Tongue (tissue), 1 donor: ENCODE measurements at regions not wholly inside any gene's neighbourhood (a gene's known extent, or its start where the extent isn't known, plus 50 kb on each side); places are given as distances from the start of the nearest gene placed in this dataset.
A peak's percentile ranks its signal among the peaks of the same experiment; 100 is the strongest.

Experiments used
- DNase-seq: peaks from one replicate; pipeline ENCODE4 v3.0.0-alpha.2; 2015

DNA sequence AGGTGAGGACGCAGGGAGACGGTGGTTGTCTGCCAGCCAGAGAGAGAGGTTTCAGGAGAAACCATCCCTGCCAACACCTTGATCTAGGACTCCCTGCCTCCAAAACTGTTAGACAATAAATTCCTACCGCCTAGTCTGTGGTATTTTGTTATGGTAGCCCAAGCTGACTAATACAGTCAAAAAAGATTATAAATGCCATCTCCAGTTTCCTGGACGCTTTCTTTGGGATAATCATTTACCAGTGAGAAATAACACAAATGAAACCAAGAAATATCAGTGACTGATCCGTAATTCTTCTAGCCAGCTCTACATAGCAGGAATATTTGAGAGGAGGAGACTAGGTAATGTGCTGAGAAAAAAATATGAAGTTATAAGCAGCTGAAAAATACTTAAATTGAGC is 707.8 kb upstream of the LMCD1 start:
- DNase-seq = no peak

DNA sequence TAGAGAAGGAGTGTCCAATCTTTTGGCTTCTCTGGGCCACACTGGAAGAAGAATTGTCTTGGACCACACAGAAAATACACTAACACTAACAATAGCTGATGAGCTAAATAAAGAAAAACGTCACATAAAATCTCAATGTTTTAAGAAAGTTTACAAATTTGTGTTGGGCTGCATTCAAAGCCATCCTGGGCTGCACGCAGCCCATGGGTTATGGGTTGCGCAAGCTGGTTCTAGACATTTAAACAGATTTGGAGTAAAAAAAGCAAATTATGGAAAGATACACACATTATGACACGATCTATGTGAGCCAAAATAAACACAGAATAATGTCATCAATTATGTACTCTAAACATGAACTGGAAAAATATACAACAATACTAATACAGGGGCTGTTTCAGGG is 703.3 kb upstream of the LMCD1 start:
- peak; percentile 9 for DNase-seq

DNA sequence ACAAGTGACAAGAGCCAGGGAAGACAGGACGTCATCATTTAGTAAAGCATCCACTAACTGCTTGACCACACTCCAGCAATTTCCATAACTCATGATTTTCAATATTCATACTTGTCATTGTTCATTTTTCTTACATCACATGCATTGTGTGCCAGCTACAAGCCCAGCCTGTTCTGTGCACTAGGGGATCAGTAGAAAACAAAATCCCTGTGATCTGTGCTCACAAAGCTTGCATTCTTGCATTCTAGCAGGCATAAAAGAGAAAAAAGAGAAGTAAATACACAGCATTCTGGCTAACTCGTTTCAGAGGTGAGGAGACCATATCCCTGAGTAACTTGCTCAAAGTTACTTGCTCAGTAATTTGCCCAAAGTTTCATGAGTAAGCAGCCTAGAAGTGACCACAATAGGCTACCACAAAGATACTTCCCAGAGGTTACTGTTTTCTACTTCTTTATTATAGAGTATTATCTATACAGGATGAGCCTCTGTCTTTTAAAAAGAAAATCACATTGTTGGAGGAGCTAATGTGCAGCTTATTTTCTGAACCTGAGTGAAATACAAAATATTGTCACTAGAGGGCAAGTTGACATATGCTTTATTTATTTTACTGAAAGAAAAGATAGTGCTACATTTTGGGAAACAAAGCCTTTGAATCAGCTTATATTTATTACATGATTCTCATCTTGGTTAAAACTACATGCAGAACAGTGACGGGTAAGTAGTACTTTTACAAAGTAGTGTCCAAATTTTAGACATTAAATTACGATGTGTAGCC is 701.4 kb upstream of the LMCD1 start:
- peak; percentile 28 for DNase-seq

DNA sequence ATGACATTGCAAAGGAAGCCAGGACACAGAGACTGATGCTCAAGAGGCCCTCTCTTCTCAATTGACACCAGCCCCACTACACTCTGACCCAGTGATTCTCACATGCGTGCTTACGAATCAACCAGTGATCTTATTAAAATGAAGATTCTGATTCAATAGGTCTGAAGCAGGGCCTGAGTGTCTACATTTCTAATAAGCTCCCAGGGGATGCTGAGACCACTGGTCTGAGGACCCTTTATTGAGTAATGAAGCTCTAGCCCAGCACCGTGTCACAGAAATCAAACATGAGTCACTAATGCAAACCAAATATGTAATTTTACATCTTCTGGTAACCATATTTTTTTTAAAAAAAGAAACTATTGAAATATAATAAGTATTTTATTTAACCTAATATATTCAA is 689.1 kb upstream of the LMCD1 start:
- DNase-seq = no peak

DNA sequence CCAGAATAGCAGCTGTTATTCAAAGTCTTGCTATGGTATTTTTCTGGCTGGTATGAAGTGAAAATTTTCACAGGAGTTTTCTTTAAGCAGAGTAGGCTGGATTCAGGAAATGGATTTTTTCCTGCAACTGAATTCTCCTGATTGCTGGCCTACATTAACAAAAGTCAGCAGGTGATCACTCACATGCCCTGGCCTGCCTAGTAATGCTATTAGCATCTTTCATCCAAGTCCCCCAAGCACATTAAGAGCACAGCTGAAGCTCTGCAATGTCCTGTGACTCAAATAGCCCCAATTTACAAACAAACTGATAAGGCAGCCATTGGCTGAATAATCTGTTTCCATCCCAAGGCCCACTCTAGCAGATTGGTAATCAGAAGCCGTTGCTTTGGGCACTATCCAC is 688.3 kb upstream of the LMCD1 start:
- no peak for DNase-seq

DNA sequence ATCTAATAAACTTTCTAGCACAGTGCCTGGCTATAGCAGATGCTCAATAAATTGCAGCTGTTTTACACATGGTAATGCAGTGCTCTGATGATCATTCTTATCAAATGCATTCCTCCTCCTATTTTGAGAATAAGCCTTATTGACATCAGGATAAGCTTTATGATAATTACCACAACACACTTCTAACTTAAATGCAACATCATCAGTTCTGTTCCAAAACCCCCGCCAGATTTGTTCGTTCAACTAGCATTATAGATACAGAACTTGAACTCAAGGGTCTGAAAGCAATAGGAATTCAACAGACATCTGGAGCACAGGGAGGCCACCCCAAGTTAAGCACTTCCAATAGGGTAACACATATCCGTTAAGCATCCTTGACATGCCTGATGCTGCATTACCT is 684.4 kb upstream of the LMCD1 start:
- DNase-seq = no peak

DNA sequence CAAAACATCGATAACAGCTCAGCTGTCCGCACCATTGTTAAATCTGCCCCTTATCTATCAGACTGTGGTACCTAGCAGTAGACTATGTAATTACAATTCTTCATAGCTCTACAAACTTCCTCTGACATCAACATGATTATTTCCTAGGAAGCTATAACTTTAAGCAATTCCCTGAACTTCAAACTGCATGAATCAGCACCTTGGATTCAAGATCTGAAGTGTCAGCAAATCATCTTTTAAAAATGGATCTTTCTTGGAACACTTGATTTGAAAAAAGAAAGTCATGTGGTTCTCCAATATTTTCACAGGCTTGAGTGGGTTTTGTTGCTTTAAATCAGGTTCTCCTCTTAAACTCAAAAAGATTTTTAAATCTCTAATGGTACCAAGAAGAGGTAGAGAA is 680.7 kb upstream of the LMCD1 start:
- DNase-seq = no peak

DNA sequence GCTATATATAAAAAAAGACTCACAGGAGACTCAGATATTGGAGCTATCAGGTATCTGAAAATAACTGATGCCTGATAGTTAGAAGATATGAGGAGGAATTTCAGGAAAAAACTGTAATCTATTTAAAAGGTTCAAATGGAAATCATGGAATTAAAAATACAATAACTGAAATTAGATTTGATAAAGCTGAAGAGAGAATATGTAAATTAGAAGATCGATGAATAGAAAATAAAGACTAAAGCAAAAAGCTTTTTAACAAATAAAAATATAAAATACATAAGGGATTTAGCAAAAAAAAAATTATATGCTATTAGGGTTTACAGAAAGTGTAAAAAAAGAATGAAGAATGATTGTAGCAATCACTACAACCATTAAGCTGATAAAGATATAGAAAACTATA is 679.8 kb upstream of the LMCD1 start:
- DNase-seq = no peak

DNA sequence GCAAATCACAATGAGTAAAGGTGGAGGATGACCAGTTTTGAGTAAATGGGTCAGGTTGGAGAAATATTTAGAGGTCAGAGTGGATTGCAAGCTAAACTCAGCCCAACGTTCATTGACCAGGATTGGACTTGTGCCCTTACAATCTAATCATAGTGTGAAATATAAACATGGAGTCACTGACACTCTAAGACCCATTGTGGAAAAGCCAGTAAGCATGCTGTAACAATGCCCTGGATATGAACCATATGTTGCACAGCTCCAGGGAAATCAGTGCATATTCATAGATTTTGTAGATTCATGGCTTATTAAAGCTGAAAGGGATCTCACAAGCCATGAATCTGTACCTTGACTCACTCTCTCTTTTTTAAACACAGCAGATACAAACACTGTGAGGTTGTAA is 660.2 kb upstream of the LMCD1 start:
- peak; percentile 5 for DNase-seq

DNA sequence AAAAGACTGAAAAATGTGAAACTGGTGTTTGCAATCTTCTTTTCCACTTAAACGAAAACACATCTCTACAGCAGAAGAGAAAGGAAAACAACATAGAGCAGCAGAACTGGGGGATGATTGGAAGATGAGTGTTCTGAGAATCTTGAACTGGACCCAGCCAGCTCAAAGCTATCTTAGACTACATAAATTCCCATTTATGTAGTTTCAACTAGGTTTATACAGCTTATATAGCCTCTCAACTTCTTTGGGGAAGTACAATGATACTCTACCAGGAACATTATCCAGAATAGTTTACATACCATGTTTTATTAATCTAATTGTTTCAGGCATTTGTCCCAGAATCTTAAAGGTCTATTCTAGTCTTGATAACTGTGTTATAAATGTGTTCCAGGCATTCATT is 658.2 kb upstream of the LMCD1 start:
- DNase-seq = no peak

DNA sequence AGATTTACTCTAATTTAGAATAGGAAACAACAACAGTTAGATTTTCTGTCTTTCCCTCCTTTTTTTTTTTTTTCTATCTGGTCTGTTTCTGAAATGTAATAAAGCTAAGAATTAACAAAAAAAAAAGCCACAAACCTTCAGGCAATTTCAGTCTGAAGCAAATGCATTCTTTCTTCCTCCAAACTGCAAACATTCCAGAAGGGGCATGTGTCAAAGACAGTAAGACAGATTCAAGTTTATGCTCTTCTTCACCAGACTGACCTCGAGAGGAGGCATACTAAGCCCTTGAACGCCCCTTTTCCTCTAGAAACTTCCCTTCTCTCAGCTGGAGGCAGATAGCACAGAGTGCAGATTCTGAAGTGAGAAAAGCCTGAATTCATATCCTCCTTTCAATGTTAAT is 654.6 kb upstream of the LMCD1 start:
- DNase-seq = no peak

DNA sequence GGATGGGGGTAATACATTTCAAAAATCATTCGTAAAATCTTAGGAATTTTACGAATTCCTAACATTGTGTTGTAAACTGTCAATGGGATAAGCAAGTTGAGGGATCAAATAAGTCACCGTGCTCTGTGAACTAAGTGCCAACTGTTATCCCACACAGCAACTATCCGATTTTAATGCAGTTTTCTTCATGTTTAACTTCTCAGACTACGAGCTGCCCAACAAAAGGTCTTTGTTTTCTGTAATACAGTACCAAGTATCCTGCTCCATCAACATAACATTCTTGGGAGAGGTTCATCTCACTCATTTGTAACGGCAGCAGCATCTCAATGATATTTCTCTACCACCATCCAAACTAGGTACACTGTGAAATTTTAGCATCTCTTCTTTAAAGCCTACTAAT is 654.1 kb upstream of the LMCD1 start:
- no peak for DNase-seq

DNA sequence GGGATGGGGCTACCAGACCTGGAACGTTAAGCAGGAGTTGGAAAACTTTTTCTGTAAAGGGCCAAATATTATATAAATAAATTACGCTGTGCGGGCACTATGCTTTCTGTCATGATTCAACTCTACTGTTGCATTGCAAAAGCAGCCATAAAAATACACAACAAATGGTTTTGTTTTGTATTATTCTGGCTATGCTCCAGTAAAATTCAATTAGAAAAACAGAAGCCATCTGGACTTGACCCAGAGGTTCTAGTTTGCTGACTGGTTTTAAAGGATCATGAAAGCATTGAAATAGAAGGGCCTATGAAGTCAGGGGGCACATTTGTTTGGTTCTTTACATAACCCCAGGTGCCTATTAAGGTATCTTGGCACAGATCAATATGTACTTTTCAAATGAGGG is 647.4 kb upstream of the LMCD1 start:
- DNase-seq = no peak

DNA sequence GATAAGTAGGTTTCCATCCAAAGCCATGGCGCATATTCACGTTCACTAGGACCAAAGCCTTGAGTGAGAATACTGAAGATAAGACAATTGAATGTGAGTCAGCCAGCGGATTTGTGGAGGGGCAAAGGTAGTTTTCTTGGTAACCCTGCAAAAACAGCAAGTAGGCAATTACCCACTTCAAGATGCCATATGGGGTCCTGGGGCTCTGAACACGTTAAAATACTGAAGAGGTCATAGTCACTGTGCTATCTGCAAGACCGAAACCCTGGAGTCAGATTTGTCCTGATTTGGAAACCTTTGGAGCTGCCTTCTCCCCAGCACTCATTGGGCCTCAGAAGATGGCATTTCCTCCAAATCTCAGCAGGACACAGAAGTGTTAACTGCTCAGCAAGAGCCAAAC is 646.9 kb upstream of the LMCD1 start:
- DNase-seq = no peak

DNA sequence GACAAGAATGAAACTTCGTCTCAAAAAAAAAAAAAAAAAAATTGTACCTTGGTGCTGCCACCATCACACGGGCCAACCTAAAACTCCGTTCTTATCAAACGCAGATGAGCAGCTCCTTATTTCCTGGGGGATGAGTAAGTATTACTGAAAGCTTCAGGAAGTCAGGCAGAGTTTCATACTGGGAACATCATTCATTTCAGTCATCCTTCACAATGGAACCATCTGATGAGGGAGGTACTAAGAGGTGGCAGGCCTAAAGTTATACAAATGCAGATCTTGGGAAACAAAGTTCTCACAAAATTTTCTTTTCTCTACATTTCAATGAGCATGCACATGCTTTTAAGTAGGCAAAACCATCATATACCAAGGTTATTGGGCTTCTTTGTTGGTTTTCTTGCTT is 636.0 kb upstream of the LMCD1 start:
- DNase-seq = no peak

DNA sequence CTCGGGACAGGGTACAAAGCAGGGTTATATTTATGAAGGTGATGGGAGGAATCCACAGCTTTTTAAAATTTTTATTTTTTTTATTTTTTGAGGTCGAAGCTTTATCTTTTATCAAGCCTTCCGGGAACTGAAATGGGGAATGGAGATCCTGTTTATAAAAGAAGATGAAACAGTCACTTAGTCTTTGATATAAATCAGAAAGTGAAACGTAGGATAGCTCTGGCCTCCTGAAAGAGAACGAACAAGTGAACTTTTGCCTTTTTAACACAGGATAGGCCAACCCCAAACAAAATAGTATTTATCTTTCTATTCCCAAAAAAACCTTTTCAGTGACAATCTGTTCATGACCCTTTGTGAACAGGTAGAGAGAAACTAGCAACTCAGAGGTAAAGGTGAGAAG is 634.0 kb upstream of the LMCD1 start:
- no peak for DNase-seq

DNA sequence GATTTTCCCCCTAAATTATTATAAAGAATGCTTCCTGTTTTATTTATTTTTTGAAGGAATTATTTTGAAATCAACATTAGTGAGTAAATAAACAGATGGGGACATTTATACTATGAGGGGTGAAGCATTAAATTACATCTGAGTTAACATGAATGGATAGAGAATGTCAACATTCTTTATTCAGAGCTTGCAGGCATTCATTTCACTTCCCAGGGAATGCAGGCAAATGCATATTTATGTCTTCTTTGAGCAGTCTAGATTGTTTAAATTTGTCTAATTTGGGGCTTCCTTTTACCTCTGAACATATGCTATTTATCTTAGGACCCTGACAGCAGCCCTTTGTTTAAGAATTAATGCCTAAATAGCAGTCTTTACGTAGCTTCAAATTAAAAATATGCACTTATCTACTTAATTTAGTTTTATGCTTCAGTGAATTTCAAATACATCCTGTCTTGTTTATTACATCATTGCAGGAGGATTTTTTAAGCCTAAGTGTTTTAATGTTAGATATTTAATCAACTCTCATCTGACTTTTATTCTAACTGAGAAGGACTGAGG is 630.5 kb upstream of the LMCD1 start:
- no peak for DNase-seq

DNA sequence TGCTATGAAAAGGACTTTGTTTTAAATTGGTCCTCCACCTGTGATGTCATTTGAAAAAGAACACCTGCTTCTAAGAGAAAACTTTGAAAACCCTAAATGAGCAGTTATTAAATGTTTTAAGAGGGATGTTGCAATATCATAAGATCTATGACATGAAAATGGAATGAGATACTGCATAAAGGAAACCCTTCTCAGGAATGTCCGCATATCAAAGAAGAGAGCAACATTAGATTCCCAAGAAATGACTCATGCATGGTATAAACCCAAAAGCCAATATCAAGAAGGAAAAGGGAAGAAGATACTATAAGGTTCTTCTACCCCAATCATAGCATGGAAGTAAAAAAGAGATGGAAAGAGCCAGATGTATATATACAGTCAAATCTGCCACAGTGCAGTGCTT is 627.5 kb upstream of the LMCD1 start:
- DNase-seq = no peak

DNA sequence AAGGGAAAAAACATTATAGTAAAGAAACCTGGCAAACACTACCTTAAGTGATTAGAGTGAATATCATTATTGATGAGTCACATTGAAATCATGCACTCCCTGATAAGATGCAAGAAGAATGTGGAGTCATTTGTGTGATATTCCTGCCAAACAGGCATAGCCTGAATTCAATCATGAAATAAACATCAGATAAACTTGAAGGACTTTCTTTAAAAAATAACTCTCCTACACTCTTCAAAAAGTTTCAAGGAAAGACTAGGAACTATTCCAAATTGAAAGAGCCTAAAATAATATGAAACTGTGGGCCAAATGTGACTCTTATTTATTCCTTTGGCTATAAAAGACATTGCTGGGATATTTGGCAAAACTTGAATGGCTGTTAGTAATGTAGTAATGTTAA is 625.7 kb upstream of the LMCD1 start:
- DNase-seq = peak; percentile 29

DNA sequence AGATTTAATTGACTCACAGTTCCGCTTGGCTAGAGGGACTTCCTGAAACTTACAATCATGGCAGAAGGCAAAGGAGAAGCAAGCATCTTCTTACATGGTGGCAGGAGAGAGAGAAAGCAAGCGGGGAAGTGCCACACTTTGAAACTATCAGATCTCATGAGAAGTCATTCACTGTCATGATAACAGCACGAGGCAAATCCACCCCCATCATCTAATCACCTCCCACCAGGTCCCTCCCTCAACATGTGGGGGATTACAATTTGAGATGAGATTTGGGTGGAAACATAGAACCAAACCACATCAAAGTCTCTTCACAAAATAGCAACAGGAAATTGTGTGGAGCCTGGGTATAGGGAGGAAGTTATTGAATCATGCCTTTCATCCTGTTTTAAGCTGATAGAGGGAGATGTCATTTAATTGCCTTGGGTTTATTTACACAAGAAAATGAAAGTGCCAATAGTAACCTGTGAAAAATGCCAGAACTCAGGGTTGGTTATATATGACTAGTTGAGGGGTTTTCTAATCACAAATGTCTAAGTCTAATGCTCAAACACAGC is 624.8 kb upstream of the LMCD1 start:
- DNase-seq = no peak

DNA sequence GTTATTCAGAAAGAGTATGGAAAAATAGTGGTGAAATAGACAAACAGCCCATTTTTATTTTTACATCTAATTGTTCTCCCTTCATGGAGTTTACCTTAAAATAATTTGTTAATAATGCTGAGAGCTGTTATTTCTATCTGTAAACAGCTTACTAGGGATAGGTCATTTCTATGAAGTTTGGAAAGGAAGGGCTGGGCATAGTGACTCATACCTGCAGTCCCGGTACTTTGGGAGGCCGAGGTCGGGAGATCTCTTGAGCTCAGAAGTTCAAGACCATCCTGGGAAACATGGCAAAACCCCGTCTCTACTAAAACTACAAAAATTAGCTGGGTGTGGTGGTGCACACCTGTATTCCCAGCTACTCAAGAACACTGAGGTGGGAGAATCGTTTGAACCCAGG is 624.3 kb upstream of the LMCD1 start:
- no peak for DNase-seq

DNA sequence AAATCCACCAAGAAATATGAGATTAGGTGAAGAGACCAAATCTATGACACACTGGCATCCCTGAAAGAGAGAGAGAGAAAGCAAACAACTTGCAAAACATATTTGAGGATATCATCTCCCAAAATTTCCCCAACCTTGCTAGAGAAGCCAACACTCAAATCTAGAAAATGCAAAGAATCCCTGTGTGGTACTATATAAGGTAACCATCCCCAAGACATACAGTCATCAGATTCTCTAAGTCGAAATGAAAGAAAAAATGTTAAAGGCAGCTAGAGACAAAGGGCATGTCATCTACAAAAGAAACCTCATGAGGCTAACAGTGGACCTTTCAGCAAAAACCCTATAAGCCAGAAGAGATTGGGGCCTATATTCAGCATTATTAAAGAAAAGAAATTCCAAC is 622.1 kb upstream of the LMCD1 start:
- no peak for DNase-seq

DNA sequence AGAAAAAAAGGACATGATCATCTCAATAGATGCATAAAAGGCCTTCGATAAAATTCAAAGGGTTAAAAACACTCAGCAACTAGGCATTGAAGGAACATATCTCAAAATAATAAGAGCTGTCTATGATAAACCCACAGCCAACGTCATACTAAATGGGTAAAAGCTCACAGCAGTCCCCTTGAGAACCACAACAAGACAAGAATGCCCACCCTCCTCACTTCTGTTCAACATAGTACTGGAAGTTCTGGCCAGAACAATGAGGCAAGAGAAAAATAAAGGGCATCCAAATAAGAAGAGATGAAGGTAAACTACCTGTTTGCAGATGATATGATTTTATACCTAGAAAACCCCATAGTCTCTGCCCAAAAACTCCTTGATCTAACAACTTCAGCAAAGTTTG is 619.7 kb upstream of the LMCD1 start:
- DNase-seq = no peak

DNA sequence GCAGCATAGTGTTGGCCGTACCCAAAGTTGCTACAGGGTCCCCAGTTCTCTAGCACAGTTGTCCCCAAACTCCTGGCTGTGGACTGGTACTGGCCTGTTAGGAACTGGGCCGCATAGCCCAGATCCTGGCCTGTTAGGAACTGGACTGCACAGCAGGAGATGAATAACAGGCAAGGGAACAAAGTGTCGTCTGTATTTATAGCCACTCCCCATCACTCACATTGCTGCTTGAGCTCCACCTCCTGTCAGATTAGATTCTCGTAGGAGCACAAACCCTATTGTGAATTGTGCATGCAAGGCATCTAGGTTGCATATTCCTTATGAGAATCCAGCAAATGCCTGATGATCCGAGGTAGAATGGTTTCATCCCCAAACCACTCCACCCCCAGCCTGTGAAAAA is 604.0 kb upstream of the LMCD1 start:
- DNase-seq = no peak
